ENCODE measurements at regions not wholly inside any gene's neighbourhood (a gene's known extent, or its start where the extent isn't known, plus 50 kb on each side); places are given as distances from the start of the nearest gene placed in this dataset.
A peak's percentile ranks its signal among the peaks of the same experiment; 100 is the strongest.

DNA sequence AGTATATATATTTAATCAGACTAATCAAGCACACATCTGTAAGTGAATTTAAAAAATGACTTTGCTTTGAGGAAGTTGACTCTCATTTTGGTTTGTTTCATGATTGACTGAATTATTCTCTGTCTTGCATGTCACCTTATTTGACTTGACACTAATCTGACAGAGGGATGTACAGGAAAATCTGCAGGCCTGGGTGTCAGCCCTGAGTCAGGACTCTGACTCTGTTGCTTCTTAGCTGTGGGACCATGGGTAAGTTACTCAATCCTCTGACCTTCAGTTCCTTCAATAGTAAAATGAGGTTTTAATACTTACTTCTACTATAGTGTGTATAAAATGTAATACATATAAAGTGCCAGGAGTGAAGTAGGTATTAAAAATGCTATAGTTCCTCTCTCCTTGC lies 415.9 kb downstream of the ARHGEF28 start:
- peak in 1 of 3 donors; percentile 21 for DNase-seq

DNA sequence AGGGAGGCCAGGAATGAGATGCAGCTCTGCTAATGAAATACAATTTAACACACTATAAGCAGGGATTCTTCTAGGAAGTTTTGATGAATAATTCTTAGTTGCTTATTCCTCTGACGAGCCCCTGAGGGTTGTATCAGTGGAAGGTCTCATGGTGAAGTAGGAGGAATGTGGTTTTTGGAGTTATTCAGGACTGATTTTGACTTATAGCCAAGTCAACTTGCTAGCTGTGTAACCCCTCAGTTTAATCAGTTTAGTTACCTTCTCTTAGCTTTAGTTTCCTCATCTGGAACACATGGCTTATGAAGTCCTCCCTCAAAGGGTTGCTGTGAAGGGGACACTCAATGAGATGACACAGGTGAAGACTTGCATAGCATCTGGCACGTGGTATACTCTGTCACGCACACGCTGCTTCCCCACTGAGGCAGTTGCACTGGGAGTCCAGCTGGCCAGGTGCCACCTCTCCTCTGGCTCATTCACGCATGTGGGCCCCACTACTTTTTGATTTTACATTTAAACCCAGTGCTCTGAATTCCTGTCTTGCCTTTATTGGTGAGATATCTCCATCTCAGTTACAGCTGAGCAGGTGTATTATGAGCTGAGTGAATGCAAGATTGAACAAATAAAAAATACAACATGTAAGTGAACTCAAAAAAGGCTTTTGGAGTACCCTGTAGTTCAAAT lies 415.0 kb downstream of the ARHGEF28 start:
- DNase-seq, result no peak

DNA sequence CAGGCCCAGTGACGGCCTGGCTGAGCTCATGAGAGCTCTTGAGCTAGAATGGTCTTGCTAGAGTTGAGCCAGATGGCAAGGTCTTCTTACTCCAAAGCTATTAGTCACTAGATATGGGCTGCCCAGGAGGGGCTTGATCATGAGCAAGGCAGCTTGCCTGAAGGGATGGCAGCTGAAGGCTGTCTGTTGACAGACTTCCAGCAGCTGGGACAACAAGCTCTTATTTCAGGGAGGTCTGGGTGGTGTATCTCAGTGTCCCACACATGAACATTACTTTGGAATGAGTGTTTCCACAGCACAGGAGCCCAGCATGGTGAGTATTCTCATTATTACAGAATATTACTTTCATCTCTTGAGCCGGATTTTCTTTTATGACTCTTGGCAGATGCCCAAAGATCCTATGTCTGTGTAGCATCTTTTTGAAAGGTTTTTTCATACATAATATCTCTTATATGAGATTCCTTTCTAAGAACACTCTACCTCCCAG lies 414.1 kb downstream of the ARHGEF28 start:
- DNase-seq, result no peak

DNA sequence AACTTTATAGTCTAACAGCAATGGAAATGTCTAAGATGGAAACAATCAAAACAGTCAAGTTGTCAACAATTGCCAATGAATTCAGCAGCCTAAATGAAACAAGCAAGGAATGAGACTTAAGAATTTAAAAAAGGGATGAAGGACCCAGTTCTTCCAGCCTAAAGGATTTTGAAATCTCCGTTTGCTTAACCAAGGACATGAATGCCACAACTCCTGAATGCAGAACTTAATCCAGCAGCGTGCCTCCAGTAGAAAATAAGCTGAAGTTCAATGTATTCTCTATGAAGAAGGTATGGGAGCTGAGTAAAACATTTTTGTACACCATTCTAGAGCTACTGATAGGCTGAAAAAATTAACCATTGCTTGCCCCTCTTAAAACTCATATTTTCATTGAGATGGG lies 411.3 kb downstream of the ARHGEF28 start:
- peak in 1 of 3 donors; percentile 31 for DNase-seq

DNA sequence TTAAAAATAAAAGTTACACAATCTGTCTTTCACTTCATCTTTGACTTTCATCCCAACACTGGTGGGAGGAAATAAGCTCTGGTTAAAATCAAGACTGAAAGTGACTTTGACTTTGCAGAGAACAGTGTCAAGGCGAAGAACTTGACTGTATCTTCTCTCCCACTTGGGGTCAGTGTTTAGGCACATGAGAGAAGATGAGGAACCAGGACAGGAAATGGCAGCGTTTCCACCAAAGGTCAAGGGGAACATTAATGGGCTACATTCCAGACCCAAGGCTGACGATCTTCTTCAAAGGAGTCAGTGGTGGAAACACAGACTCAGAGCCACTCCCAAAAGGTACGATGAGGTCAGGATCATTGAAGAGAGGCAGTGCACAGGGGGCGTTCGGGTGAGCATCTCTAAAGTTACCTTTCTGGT lies 409.5 kb downstream of the ARHGEF28 start:
- DNase-seq, result peak; percentile 65 to 75 (median 67)

DNA sequence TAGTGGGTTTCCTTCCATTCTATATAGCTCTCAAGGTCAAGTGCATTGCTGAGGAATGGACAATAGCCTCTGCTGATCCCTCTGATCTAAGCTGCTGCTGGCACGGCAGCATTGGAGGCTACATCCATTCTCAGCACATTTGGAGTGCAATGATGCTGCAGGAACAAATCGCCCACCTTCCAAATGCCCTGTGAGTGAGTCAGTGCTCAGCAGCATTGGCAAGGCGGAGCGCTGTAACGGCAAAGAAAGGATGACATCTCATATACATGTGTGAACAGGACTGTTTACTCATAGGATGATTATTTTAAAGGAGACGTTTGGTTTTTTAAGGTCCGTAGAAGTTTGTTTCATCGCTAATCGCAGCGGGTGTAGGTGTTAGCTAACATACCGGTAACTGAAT lies 408.7 kb downstream of the ARHGEF28 start:
- no peak for DNase-seq

DNA sequence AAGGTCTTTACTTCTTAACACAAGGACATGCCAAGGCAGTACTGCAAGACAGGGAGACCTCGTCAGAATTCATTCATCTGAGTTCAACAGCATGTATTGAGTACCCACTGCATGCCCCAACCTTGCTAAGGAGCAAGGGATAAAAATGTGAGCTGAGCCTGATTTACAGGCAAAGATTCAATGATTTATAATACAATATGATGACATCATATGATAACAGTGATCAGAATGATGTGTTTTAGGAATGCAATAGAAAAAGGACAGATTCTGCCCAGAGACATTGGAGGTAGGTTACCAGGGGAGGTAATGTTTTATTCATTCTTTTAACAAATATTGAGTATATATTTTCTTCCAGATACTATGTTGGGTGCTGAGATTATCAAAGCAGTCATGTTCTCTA lies 406.6 kb downstream of the ARHGEF28 start:
- no peak for DNase-seq

DNA sequence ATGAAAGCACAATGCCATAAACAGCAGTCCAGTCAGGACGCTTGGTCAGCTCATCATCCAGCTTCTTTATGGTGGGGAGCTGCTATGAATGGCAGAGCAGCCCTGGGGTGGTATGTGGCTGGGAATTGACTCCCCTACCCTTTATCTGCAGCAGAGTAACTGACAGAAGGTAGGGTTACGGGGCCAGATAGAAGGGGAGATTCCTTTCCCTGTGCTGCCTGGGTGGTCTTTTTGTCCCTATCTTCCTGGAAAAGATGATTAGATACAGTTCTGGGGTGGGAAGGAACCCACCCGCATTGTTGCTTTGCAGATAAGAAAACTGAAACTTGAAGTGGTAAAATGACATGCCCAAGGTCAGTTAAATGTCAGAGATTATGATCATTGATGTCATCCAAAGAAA lies 405.5 kb downstream of the ARHGEF28 start:
- no peak for DNase-seq

DNA sequence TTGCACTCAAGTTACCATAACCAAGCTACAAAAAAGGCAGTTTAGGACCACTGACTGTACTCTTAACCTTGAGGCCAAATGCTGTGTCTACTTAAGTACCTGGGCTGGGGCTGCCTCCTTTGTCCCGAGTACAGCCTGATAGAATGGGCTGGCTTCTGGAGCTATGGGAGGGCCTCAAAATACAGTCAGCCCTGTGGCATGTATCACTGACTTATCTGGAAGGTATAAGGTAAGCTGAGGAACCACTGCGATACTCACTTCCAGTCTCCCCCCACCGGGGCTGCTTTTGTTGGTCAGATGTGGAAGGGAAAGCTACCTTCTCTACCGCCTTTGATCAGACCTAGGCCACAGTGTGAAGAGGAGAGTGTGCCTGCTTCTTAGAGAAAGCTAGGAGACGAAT lies 404.8 kb downstream of the ARHGEF28 start:
- no peak for DNase-seq

DNA sequence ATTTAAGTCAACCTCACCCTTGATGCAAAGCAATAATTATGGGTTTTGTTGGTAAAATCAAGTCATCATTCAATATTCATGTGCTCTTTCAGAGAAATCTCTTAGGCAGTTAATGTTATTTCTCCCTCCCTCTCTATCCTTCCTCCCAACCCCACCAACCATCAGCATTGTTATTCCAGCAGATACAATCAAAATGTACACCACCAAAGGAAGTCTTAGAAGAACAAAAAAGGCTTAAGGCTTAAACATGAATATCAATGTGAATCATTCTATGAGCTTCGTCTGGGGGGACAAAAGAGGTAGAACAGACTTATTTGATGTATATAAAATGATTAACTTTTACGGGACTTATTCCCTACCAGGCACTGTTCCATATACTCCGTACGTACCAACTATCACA lies 404.4 kb downstream of the ARHGEF28 start:
- DNase-seq, result no peak

DNA sequence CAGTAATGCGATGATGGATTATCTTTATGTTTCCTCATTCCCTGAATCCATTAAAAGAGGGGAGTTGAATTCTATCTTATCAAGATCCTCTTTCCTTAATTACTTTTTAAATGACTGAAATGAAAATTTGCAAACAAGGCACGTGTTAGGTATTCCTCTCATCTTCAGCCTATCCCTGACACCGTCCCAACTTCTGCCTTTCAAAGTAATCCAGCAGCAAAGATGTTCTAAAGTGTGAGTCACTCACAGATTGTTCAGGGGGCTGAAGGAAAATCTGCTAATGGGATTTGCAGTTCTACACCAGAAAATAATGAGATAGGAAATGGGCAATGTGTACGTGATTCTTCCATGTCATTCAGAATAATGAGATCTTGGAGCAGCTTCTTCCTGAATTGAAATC lies 403.0 kb downstream of the ARHGEF28 start:
- DNase-seq, result no peak

DNA sequence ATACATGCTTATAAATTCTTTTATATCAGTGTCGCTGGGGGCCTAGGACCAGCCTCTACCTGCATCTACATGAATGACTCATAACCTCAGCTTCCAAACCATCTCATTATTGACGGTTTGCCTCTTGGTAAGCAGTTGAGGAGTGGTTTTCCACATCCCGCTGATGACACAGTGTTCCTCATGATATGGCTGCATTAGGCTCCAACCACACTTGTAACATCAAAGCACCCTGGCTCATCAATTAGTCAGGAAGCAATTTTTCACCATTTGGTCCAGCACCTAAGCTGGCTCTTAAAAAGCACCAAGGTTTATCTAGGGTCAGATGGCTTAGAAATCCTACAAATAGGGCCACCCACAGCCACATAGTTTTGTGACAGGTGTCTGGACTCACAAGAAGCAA lies 402.4 kb downstream of the ARHGEF28 start:
- DNase-seq, result no peak

DNA sequence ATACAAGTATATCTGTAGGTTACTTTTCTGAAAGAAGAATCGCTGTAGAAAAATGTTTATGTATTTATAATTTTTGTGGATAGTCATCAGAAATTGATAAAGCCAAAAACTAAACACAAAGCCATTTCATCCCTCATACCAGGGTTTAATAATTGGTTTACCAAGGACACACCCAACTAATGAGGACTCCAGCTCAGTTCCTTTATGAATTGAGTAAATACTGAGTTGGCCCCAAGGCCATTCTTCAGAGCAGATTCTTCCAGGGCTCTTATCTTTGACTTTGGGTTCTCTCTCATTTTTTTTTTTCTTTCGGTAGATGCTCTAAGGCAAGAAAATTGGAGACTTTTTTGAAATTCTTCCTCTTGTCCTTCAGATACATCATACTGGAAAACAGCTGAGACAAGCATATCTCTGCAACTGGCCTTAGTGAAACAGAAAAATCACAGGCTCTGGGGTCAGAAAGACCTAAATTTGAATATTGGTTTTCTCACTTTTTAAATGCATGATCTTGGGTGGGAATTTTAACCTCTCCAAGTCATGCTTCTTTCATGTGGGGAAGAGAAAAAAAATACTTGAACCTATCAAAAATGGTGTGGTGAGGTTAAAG lies 401.8 kb downstream of the ARHGEF28 start:
- DNase-seq, result no peak

DNA sequence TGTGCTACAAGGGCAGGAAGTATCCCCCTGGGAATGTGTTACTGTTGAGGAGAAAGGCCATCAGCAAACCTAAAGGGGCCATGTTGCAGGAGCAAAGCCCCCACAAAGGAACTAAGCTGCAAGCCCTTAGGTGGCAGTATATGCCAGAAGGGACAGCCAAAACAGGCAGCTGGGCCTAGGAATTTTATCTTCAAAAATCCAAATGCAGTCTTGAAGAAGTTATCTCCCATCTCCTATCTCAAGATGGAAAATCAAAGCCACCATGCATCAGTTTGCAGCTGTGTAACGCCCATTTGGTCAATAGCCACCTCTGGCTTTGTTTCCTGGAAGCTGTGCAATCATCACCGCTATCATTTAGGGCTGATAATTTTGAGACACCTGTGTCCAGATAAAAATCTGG lies 400.3 kb downstream of the ARHGEF28 start:
- no peak for DNase-seq

DNA sequence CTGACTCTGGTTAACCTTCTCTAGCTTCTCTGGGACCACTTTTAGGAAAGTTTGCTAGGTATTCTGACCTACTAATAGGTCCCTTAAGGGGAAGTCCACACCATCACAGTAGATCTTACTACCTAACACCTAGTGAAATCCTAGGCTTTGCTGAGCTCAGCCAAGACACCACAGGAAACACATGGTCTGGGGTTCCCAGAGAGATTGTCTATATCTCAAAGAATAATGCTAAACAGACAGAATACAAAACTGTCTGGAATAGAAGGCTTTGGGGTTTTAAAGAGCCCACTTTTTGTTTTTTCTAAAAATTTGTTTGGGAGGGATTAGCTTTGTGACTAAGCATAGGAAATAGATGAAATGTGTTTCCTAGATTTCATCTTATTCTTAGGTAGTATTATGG lies 395.1 kb downstream of the ARHGEF28 start:
- DNase-seq, result no peak

DNA sequence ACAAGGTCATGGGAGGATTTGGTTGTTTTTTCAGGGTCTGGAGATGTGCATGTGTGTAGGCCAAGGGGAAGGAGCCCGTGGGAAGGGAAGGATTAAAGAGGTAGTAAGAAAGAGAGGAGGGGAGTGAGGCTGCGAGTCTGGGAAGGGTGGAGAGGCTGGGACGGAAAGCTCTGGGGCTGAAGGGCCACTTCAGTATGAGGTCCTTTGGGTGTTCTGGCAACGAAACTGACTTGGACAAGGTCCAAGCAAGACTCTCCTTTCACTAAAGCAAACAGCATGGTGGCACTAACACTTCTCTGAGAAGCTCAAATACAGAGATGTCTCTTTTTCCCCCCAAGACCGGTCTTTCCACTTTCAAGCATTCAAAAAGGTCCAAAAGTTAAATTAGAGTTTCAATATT lies 394.5 kb downstream of the ARHGEF28 start:
- DNase-seq, result no peak

DNA sequence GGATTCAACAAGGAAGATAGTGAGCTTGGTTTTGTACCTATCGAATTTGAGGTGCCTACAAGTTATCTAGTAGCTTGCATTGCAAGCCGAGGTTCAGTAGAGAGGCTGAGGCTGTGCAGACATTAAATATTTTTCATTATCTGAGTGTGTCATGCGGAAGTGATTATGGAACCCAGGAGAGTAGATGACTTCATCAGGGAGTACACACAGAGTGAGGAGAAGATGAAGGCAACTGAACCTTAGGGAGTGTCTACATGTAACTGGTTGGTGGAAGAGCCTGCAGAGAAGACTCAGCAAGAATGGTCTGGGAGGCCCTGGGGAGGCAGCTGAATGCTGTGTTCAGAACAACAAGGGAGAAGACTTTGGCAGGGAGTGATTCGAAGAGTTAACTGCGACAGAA lies 393.9 kb downstream of the ARHGEF28 start:
- DNase-seq, result no peak

DNA sequence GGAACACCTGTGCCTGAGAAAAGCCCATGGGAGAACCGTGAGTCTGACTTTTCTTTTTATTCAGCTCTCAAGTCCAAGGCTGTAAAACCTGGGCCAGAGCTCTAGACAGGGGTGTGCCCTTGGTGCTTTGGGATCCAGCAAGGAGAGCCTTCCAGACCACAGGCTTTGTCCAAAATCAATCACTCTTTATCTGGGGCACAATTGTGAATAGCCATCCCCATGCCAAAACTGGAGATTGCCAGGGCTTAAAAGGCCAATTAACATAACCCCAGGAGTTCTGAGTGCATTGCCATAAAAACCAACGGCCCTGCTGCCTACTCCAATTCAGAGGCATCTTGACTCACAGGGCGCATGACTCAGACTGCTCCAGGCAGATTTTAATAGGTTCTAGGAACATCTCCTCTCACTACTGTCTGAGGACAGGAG lies 391.8 kb downstream of the ARHGEF28 start:
- DNase-seq, result peak in 1 of 3 donors; percentile 14

DNA sequence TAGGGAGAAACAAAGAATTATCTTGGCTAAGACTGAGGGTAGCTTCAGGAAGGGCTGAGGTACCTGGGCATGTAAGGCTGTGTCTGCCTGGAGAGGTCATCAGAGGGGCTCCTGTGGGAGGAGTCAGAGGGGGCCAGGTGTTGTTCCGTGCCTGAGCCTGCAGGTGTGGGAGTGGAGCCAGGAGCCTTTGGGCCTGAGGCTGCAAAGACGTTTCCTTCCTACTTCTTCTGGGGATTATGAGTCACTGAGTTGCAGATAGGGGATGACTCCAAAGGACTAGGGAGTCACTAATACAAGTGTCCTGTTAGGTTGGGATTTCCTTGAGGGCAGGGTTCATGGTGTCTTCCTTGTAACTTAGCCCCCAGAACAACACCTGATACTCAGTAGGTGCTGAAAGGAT lies 391.1 kb downstream of the ARHGEF28 start:
- DNase-seq, result peak in 2 of 3 donors; percentile 22

DNA sequence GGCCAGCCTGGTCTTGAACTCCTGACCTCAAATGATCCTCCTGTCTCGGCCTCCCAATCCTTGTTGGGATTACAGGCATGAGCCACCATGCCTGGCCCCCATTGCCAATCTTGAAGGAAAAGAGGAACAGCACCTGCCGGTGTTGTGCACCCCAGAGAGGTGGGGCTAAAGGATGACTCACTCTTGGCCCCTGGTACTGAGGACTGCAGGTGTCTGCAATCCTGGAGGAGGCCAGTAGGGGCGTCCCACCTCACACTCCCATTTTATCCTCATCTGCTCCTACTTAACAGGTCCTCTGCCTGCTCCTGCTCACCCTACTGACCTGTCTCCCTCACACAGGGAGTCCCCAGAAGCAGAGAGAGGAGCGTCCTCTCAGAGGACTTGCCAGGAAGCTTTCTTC lies 390.4 kb downstream of the ARHGEF28 start:
- no peak for DNase-seq

DNA sequence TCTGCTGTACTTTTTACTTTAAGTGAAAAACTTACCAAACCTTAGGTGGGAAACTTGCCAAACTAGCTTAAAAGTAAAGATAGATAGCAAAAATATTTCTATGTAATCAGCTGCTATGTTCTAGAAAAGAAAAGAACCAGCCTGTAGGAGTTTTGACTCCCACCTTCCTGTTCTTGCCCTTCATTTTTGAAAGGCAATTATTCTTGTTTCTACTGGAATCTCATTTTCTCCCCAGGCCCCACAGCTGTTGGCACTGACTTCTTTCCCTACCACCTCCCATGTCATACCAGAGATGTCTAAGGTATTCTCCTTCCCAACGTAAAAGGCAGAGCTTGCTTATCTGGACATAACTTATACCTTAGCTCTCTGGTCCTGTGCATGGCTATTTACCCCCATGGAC lies 389.7 kb downstream of the ARHGEF28 start:
- no peak for DNase-seq

DNA sequence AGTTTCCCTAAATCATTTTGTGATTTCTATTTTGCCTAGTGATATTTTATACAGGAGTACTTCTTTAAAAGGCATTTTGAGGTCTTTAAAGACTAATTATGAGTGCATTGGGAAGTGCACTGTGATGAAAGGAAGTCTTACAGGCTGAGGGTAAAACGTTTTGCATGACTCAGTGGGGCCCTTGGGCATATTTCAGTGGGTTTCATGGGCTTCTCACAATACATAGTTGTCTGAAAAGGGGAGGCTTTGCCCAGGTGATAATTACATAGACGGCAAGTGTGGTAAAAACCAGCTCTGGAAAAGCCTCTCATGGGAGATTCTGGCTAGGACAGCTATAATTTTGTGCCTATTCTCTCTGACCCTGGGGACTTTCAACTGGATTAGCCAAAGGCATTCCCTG lies 387.2 kb downstream of the ARHGEF28 start:
- no peak for DNase-seq

DNA sequence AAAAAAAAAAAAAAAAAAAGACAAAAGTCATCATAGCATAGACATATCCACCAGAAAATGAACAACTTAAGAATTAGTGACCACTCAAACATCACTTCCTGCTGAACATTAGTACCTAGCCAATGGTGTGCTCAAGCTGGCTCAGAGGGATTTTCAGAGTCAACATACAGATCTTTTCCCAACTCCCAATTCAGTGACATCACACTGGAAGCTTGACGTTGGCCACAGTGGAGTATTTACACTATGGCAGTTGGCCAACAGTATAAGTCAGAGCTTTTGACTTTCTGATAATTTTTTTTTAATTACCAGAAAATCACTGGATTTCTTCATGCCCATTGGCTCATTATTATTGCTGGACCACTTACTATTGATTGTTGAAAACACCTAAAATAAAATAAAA lies 383.5 kb downstream of the ARHGEF28 start:
- DNase-seq, result no peak

DNA sequence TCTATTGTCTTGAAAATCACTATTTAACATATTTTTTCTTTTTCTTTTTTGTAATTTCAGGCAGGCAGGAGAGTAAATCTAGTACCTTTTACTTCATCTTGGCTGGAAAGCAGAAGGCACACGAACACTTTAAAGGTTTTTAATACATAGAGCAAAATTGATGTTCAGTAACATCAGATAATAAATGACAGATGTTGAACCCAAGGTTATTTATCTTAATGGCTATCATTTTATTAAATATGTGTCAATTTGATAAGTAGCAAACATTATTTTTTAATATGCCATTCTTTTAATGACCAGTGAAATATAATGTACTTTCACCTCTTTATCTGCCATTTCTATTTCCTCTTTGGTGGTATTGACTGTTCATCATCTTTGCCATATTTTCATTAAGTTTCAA lies 381.2 kb downstream of the ARHGEF28 start:
- no peak for DNase-seq

DNA sequence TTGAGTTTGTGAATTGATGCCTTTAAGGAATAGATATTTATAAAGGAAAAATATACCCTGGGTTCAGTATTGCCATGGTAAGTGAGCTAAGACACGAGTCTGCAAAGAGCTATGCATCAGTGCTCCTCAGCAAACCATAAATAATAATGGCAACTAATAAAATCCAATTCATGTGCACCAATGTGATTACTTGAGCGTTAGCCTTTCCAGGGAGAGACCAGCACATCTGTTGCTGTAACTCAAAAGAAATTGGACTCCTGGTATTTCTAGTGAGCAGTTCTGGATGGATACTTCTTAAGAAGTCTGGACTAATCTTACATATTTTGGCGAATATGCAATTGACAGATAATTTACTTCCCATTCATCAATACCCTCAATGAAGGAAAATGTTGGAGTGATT lies 373.3 kb downstream of the ARHGEF28 start:
- no peak for DNase-seq
